Neural crest cell (in vitro differentiated cells): ENCODE measurements at regions not wholly inside any gene's neighbourhood (a gene's known extent, or its start where the extent isn't known, plus 50 kb on each side); places are given as distances from the start of the nearest gene placed in this dataset.

Experiments
- DNase-seq: peaks from one replicate; pipeline ENCODE4 v3.0.0; 2021; ENCODE audit warnings: low read depth, mixed read lengths, low spot score
- H3K27ac Mint-ChIP-seq: one replicate; pipeline ENCODE4 v1.8.0; 2021; ENCODE audit warnings: mild to moderate bottlenecking, mixed read lengths; ENCODE audit not compliant: unreplicated experiment
- H3K27me3 Mint-ChIP-seq: 2 replicates; pipeline ENCODE4 v1.8.0; 2021; ENCODE audit warnings: low read depth, mild to moderate bottlenecking, mixed read lengths
- H3K36me3 Mint-ChIP-seq: 2 replicates; pipeline ENCODE4 v1.8.0; 2021; ENCODE audit warnings: low read depth, mild to moderate bottlenecking, mixed read lengths
- H3K4me1 Mint-ChIP-seq: 2 replicates; pipeline ENCODE4 v1.8.0; 2021; ENCODE audit warnings: mixed read lengths
- H3K4me3 Mint-ChIP-seq: one replicate; pipeline ENCODE4 v1.8.0; 2021; ENCODE audit warnings: mild to moderate bottlenecking, mixed read lengths
- H3K9me3 Mint-ChIP-seq: 2 replicates; pipeline ENCODE4 v1.8.0; 2021; ENCODE audit warnings: mixed read lengths
- TF ChIP-seq, protein P1 (sequence below): fragments of 200-600 bp; sonication (generic); conservative IDR thresholded peaks from 2 replicates; pipeline ENCODE4 v1.5.0; 2021; ENCODE audit warnings: antibody characterized with exemption, mild to moderate bottlenecking

- TF ChIP-seq, protein P1, sequence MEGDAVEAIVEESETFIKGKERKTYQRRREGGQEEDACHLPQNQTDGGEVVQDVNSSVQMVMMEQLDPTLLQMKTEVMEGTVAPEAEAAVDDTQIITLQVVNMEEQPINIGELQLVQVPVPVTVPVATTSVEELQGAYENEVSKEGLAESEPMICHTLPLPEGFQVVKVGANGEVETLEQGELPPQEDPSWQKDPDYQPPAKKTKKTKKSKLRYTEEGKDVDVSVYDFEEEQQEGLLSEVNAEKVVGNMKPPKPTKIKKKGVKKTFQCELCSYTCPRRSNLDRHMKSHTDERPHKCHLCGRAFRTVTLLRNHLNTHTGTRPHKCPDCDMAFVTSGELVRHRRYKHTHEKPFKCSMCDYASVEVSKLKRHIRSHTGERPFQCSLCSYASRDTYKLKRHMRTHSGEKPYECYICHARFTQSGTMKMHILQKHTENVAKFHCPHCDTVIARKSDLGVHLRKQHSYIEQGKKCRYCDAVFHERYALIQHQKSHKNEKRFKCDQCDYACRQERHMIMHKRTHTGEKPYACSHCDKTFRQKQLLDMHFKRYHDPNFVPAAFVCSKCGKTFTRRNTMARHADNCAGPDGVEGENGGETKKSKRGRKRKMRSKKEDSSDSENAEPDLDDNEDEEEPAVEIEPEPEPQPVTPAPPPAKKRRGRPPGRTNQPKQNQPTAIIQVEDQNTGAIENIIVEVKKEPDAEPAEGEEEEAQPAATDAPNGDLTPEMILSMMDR, result no peak
- no peaks in the 10 kb centered on the region for H3K4me1 Mint-ChIP-seq
- no peak for DNase-seq
- H3K36me3 Mint-ChIP-seq, result no peaks in the 10 kb centered on the region
- H3K9me3 Mint-ChIP-seq, result no peaks in the 10 kb centered on the region
- H3K27me3 Mint-ChIP-seq, result peaks cover 31% of the 10 kb centered on the region
- no peak overlapping the region for H3K27ac Mint-ChIP-seq
- H3K4me3 Mint-ChIP-seq, result no peak overlapping the region
Measured at GRCh38 chr21:25424634-25425033, 182.6 kb downstream of the MRPL39 start.

DNA sequence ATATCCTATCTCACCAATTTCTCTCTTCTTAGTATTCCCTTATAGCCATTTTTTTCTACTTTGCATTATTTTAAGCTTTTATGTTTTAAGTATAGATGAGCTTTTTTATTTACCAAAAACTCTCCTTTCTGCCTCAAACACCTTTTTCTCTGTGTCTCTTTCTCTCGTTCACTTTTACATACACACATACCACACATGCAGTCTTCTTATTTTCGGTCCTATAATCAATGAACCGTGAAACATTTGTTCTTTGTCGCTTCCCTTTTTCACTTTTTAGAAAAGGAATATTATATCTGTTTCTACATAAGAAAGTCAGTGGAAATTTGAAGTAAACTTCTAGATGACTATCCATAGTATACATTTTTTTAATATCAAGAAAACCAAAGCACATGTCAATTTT, 183.2 kb downstream of the MRPL39 start:
- no peak for DNase-seq
- Mint-ChIP-seq H3K4me3 (no peak overlapping the region), H3K4me1 (no peaks in the 10 kb centered on the region), H3K9me3 (no peaks in the 10 kb centered on the region), H3K27ac (no peak overlapping the region), H3K27me3 (peaks cover 31% of the 10 kb centered on the region), H3K36me3 (no peaks in the 10 kb centered on the region)
- TF ChIP-seq, protein P1, result no peak

DNA sequence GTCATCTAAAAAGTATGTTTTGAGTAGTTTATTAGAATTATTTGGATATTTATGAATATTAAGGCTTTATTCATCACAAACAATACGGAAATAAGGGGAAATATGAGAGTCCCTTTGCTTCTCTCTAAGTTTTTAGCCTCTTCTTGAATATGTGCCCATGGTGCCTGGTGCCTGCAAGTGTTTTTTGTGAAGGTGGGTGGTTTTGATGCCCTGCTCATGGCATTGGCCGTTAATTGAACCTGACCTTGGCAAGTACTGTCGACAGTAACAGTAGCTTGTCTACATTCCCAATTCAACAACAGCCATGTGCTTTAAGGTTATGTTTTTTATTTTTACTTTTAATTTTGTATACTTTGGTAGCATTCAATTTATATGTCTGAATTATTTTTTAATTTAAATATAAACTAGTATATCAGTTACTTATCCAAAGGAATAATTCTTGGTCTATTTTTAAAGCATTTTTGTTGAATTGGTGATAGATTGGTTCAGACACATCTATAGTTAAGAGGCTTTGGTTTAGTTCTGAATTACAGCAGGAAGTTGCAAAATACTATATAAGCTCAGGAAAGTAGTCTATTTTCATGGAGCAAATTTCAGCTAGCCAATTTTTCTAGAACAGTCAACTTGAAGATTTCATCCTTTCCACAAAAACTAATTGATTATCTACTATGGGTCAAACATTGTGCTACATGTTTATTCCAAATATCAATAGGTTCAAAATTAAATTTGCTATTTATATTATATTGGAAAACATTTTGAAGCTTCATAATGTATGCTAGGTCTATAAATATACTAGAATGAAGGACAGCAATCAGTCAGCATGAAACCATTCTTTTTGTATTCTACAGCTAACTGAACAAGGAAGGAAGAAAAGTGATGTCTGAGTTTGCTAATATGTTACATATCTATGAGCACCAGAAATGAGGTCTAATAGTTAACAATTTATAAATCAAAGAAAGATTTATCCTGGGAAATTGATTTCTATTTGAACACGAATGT, 184.4 kb downstream of the MRPL39 start:
- TF ChIP-seq, protein P1, result no peak
- no peaks in the 10 kb centered on the region for H3K4me1 Mint-ChIP-seq
- no peak for DNase-seq
- H3K4me3 Mint-ChIP-seq, result no peak overlapping the region
- H3K36me3 Mint-ChIP-seq, result no peaks in the 10 kb centered on the region
- H3K27ac Mint-ChIP-seq, result no peak overlapping the region
- no peaks in the 10 kb centered on the region for H3K9me3 Mint-ChIP-seq
- peaks cover 27% of the 10 kb centered on the region for H3K27me3 Mint-ChIP-seq

GRCh38 chr21:25421321-25422028, 185.8 kb downstream of the MRPL39 start:
- Mint-ChIP-seq H3K4me3 (no peak overlapping the region), H3K9me3 (no peaks in the 10 kb centered on the region), H3K27ac (no peak overlapping the region), H3K36me3 (no peaks in the 10 kb centered on the region), H3K4me1 (no peaks in the 10 kb centered on the region), H3K27me3 (peaks cover 27% of the 10 kb centered on the region)
- TF ChIP-seq, protein P1, result peak; percentile 50
- no peak for DNase-seq

DNA sequence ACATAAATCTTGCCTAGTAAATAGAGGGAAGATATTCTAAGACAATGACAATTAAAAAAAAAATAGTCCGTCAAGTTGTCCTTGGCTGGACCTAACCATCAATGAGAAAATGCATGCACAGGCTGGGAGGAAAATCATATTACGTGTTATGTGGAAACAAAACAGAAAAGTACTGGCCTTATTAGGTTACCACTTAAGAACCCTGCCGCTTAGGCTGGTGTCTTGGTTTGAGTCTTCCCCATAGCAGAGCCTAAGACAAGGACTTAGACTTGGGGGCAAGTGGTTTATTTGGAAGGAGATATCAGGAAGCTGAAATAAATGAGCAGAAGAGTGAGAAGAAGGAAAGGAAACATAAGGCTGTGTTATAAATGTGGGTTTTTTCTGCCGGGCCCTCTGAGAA, 186.4 kb downstream of the MRPL39 start:
- Mint-ChIP-seq H3K4me1 (no peaks in the 10 kb centered on the region), H3K36me3 (no peaks in the 10 kb centered on the region), H3K4me3 (no peak overlapping the region), H3K27me3 (peaks cover 24% of the 10 kb centered on the region), H3K27ac (no peak overlapping the region), H3K9me3 (no peaks in the 10 kb centered on the region)
- DNase-seq, result no peak
- TF ChIP-seq, protein P1, result no peak
